Thyroid gland (tissue), 4 donors: ENCODE measurements at regions not wholly inside any gene's neighbourhood (a gene's known extent, or its start where the extent isn't known, plus 50 kb on each side); places are given as distances from the start of the nearest gene placed in this dataset.

ENCODE experiments used
- POLR2A ChIP-seq, 2 donors: fragments of 450-650 bp; IDR thresholded peaks; one replicate each; pipeline ENCODE4 v1.6.1; 2017; ENCODE audit warnings: antibody characterized with exemption in 2 of 2, mild to moderate bottlenecking in 2 of 2, moderate library complexity in 1 of 2
- TF ChIP-seq, protein P1 (sequence below), 6 experiments: fragments of 200-600 bp in 3 of 6; fragments of 450-650 bp in 3 of 6; sonication (generic) in 3 of 6; IDR thresholded peaks; one replicate each; pipeline ENCODE4 v1.5.1; 2016 to 2019; ENCODE audit warnings: antibody characterized with exemption in 6 of 6, mild to moderate bottlenecking in 2 of 6, inconsistent platforms in 1 of 6, moderate library complexity in 1 of 6

DNA sequence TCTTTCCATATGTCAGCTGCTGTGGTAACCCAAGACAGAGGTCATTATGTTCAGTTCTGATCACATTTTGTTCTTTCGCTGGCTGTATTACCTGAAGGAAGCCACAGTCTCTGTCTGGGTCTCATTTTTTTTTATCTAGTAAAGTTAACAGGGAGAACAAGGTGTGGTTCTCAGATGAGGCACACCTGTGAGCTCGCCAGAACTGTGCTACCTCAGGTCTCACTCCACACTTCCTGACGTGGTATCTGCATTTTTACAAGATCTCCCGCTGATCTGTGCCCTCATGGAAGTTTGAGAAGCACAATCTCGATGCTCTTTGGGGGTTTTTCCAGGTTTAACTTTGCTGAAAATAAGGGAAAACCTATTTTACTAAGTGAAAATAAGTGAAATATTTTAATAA, 169.5 kb upstream of the CENPW start:
- TF ChIP-seq, protein P1, sequence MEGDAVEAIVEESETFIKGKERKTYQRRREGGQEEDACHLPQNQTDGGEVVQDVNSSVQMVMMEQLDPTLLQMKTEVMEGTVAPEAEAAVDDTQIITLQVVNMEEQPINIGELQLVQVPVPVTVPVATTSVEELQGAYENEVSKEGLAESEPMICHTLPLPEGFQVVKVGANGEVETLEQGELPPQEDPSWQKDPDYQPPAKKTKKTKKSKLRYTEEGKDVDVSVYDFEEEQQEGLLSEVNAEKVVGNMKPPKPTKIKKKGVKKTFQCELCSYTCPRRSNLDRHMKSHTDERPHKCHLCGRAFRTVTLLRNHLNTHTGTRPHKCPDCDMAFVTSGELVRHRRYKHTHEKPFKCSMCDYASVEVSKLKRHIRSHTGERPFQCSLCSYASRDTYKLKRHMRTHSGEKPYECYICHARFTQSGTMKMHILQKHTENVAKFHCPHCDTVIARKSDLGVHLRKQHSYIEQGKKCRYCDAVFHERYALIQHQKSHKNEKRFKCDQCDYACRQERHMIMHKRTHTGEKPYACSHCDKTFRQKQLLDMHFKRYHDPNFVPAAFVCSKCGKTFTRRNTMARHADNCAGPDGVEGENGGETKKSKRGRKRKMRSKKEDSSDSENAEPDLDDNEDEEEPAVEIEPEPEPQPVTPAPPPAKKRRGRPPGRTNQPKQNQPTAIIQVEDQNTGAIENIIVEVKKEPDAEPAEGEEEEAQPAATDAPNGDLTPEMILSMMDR (IDR thresholded peaks at IDR 0.05), result no peak
- TF ChIP-seq POLR2A (IDR thresholded peaks at IDR 0.05), result no peak
